ENCODE measurements at regions not wholly inside any gene's neighbourhood (a gene's known extent, or its start where the extent isn't known, plus 50 kb on each side); places are given as distances from the start of the nearest gene placed in this dataset.

DNA sequence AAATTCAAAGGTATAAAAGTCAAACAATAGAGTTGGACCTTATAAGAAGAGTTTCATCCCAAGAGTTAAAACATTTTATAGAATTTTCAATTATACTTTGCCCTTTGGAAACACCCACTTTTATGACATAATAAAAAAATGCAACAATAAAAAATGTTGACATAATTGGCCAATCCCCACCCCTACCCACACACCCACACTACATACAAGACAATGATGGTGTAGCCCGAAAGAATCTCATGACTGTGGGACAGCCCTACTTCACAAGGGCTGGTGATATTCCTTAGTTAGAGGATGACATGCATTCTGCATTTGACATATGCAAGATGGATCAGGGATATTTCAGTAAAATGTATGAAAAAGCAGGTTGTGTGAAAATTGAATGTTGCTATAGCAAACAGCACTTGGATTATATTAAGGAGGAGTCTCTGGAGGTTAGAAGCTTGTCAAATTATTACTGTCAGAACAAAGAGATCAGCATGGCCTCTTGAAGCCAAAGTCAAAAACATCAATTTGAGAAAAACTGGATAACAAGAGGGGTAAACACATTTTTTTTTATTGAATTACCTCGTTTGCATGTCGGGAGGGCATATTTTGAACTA lies 133.0 kb upstream of the SAMSN1 start:
- TF ChIP-seq, protein P1, sequence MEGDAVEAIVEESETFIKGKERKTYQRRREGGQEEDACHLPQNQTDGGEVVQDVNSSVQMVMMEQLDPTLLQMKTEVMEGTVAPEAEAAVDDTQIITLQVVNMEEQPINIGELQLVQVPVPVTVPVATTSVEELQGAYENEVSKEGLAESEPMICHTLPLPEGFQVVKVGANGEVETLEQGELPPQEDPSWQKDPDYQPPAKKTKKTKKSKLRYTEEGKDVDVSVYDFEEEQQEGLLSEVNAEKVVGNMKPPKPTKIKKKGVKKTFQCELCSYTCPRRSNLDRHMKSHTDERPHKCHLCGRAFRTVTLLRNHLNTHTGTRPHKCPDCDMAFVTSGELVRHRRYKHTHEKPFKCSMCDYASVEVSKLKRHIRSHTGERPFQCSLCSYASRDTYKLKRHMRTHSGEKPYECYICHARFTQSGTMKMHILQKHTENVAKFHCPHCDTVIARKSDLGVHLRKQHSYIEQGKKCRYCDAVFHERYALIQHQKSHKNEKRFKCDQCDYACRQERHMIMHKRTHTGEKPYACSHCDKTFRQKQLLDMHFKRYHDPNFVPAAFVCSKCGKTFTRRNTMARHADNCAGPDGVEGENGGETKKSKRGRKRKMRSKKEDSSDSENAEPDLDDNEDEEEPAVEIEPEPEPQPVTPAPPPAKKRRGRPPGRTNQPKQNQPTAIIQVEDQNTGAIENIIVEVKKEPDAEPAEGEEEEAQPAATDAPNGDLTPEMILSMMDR (conservative IDR thresholded peaks at IDR 0.05 in 1 of 2, IDR thresholded peaks at IDR 0.05 in 1 of 2; ENCODE audit: extremely low read depth in 1 of 2, insufficient read depth in 1 of 2, low read depth in 1 of 2, low read length in 2 of 2) = no peak
- TF ChIP-seq EZH2 (IDR thresholded peaks at IDR 0.05; ENCODE audit: borderline replicate concordance, low read length) = no peak

All from mammary epithelial cell (primary cell).